ENCODE measurements at regions not wholly inside any gene's neighbourhood (a gene's known extent, or its start where the extent isn't known, plus 50 kb on each side); places are given as distances from the start of the nearest gene placed in this dataset.

DNA sequence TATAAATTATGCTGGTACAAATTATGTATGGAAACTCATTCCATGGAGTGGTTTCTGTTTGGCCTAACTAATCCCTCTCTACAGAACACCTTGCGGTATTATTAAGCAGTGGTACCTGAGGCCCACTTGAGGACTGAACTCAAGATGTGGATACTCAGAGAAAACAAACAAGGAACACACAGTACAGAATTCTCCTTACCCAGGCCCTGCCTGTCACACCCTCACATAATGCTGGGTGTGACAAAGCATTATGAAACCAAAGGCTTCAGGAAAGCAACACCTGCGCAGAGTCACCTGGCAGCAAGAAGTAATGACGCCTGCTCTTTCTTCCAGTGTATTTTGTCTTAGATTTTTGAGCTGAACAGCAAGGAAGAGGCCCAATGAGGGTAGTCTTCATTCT, 264.7 kb downstream of the PAX3 start:
- Histone ChIP-seq H3K27me3 (no peaks in the 10 kb centered on the region), H3K4me3 (no peak overlapping the region), H3K9me3 (no peaks in the 10 kb centered on the region), H3K36me3 (no peaks in the 10 kb centered on the region), H3K27ac (no peak overlapping the region), H3K4me1 (no peaks in the 10 kb centered on the region)
- DNase-seq (ENCODE audit: low spot score in 2 of 2): no peak
- no peak for TF ChIP-seq POLR2A (IDR thresholded peaks at IDR 0.05)
- TF ChIP-seq, protein P1, sequence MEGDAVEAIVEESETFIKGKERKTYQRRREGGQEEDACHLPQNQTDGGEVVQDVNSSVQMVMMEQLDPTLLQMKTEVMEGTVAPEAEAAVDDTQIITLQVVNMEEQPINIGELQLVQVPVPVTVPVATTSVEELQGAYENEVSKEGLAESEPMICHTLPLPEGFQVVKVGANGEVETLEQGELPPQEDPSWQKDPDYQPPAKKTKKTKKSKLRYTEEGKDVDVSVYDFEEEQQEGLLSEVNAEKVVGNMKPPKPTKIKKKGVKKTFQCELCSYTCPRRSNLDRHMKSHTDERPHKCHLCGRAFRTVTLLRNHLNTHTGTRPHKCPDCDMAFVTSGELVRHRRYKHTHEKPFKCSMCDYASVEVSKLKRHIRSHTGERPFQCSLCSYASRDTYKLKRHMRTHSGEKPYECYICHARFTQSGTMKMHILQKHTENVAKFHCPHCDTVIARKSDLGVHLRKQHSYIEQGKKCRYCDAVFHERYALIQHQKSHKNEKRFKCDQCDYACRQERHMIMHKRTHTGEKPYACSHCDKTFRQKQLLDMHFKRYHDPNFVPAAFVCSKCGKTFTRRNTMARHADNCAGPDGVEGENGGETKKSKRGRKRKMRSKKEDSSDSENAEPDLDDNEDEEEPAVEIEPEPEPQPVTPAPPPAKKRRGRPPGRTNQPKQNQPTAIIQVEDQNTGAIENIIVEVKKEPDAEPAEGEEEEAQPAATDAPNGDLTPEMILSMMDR (IDR thresholded peaks at IDR 0.05): no peak
- no peak for TF ChIP-seq EP300 (IDR thresholded peaks at IDR 0.05)
- 96 to 98% methylated on average over 3 of the region's 3 CpGs for WGBS, 2 donors

DNA sequence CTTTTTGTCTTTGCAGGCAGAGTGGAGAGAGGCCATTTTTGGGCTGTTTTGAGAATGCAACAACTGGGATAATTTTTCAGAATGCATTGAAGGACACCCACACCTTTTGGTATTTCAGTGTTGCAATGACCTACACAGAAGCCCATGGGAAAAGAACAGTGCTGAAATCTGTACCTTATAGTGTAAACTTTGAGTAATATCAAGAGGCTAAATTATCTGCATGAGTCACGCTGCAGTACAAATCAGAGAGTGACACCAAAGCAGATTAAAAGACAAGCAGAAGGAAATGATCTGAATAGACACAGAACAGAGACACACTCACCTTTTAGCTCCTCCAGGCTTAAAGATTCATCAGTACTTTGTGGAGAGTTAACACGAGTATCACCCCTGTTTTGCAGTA, 265.3 kb downstream of the PAX3 start:
- no peaks in the 10 kb centered on the region for H3K27me3 ChIP-seq
- DNase-seq (ENCODE audit: low spot score in 2 of 2): no peak
- H3K4me3 ChIP-seq: no peak overlapping the region
- 72 to 86% methylated on average over 2 of the region's 2 CpGs for WGBS, 2 donors
- H3K9me3 ChIP-seq: no peaks in the 10 kb centered on the region
- TF ChIP-seq, protein P1 (IDR thresholded peaks at IDR 0.05): no peak
- TF ChIP-seq EP300 (IDR thresholded peaks at IDR 0.05) (no peak), POLR2A (IDR thresholded peaks at IDR 0.05) (no peak)
- no peaks in the 10 kb centered on the region for H3K4me1 ChIP-seq
- no peaks in the 10 kb centered on the region for H3K36me3 ChIP-seq
- H3K27ac ChIP-seq: no peak overlapping the region

DNA sequence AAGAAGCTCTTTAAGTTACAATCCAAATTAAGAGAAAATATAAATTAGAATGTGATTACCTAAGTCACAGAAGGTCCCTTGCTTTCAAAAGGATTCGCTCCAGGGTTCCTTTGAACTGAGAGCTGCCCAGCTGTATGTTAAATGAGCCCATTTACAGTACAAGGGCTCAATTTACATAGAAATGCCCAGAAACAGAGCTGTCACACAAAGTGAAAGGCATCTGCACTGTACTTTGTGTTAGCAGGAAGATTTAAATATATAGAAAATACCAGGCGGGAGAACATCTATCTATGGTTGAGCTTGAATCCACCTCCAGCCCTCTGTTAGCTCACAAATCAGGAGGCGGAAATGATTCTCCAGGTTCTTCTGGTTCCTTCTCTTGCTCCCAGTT, 272.9 kb downstream of the PAX3 start:
- Histone ChIP-seq H3K9me3 (no peaks in the 10 kb centered on the region), H3K27ac (no peak overlapping the region), H3K27me3 (no peaks in the 10 kb centered on the region), H3K4me3 (no peak overlapping the region), H3K36me3 (no peaks in the 10 kb centered on the region), H3K4me1 (peaks cover 0 to 10% (median 0%) of the 10 kb centered on the region in 4 donors)
- TF ChIP-seq POLR2A (IDR thresholded peaks at IDR 0.05) (no peak), EP300 (IDR thresholded peaks at IDR 0.05) (no peak)
- TF ChIP-seq, protein P1 (IDR thresholded peaks at IDR 0.05): no peak
- WGBS, 2 donors: 39 to 47% methylated on average over 3 of the region's 3 CpGs
- no peak for DNase-seq (ENCODE audit: low spot score in 2 of 2)

DNA sequence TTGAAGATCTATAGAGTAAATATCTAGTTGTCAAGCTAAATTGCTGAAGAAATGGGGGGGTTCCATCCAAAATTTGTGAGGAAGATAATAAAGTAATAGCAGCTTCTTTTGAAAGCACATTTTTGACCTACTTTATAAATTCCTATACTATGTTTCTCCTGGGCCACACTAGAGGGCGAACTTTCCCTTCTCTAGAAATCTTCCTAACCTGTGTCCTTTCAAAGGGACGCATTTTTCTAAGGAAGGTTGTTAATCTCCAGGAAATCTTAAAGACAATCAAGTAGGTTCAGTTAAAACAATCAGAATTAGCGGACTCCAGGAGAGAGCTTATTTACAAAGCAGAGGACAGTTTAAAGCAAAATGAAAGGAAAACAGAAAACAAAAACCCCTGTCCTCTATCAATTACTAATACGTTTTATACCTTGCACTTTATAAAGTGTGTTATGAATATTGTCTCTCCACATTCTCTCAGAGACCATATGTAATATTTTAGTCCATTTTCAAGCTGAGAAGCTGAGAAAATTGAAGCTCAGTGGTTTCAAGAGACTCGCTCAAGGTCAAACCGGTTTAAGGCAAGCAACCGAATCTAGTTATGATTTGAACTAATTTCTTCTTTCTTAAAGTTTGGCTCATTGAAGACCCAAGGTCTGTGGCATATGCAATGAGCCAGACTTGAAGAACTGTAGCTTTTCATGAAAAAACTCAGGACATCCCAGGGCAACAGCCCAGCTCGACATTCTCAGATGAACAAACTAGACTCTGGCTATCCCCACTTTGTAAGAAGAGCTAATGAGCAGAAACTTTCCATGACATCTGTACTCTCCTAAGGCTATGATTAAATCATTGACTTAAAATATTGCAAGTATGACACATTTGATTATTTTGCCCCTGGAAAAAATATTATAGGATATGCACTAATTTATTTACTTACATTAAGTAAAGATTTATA, 273.6 kb downstream of the PAX3 start:
- H3K27ac ChIP-seq: no peak overlapping the region
- no peak overlapping the region for H3K4me3 ChIP-seq
- TF ChIP-seq POLR2A (IDR thresholded peaks at IDR 0.05): no peak
- TF ChIP-seq EP300 (IDR thresholded peaks at IDR 0.05): no peak
- TF ChIP-seq, protein P1 (IDR thresholded peaks at IDR 0.05): peak in 4 of 5 experiments; percentile 16 to 54 (median 36)
- H3K36me3 ChIP-seq: no peaks in the 10 kb centered on the region
- peaks cover 0 to 10% (median 0%) of the 10 kb centered on the region in 4 donors for H3K4me1 ChIP-seq
- H3K9me3 ChIP-seq: no peaks in the 10 kb centered on the region
- WGBS, 2 donors: 33 to 41% methylated on average over 8 of the region's 8 CpGs
- H3K27me3 ChIP-seq: no peaks in the 10 kb centered on the region
- no peak for DNase-seq (ENCODE audit: low spot score in 2 of 2)

DNA sequence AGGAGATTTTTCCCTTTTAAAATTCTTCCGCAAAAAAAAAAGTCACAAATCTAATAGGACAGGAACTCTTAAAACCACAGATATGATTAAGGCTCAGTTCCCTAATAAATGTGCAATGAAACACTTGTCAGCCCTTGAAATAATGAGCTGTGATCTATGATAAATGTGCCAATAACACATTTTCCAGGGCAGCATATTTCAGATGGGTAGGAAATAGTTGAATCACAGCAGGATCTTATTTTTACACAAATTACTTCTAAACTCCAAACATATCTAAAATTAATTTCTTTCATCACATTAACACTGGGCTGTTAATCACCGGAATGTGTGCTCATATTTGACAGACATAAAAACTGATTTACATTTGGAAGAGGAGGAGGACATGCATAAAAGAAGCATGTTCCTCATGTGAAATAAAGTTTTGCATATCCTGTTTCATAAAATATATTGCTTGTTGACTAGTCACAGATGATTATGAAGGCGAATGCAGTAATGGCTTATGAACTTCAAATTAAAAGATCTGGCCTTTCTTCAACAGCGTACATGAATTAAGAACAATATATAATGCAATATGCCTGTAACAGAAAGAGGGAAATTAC, 281.4 kb downstream of the PAX3 start:
- no peaks in the 10 kb centered on the region for H3K9me3 ChIP-seq
- TF ChIP-seq EP300 (IDR thresholded peaks at IDR 0.05) (no peak), POLR2A (IDR thresholded peaks at IDR 0.05) (no peak)
- TF ChIP-seq, protein P1 (IDR thresholded peaks at IDR 0.05): no peak
- H3K4me3 ChIP-seq: no peak overlapping the region
- no peaks in the 10 kb centered on the region for H3K36me3 ChIP-seq
- no peak for DNase-seq (ENCODE audit: low spot score in 2 of 2)
- WGBS, 2 donors: 81 to 87% methylated on average over 4 of the region's 4 CpGs
- no peak overlapping the region for H3K27ac ChIP-seq
- no peaks in the 10 kb centered on the region for H3K4me1 ChIP-seq
- no peaks in the 10 kb centered on the region for H3K27me3 ChIP-seq

All from tibial nerve (tissue), 4 donors.